Suppressor macrophage treated with lipopolysaccharide for 4 hours (primary cell): ENCODE measurements at regions not wholly inside any gene's neighbourhood (a gene's known extent, or its start where the extent isn't known, plus 50 kb on each side); places are given as distances from the start of the nearest gene placed in this dataset.

Experiments
- DNase-seq: peaks from one replicate; pipeline ENCODE4 v3.0.0-alpha.2; 2020

DNA sequence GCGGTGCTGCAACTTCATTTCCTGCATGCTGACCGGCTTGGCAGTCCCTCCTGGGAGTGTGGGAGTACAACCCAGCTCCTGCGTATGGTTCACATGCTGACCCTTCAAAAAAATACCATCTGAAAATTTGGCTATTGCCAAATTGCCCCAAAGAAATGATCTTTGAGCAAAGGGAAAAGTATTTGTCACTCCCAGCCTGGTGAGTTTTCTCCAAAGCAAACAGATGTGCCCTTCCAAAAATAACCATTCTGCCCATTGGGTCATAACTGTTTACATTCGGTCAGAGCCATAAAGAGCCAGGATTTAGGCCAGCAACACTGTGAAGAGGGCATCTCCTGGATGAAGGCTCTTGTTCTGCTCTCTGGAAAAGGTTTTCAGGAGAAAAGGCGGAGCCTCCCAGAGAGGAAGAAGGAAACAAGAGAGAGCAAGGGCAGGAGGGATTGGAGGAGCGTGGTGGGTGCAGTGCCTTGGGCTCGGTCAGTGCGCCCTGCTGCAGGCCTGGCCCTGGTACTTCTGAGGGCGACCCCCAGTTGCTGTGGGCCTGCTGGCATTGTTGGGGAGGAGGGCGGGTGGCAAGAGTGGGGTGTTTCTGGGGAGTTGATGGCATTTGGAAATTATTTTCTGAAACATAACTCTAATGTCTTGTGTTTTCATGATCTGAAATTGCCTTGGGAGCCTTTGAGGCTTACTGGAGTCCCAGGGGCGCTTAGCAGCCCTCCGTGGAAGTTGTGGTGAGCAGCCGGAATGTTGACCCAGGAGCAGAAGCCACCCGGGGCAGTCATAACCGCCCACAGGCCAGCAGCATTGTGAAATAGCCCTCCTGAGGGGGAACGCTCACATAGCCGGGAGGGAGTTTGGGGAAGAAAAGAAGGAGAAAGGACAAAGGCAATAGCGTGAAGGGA is 248.4 kb downstream of the MYLK4 start:
- no peak for DNase-seq

GRCh38 chr6:2497922-2498623 is 252.6 kb downstream of the MYLK4 start:
- no peak for DNase-seq

- no peak for DNase-seq
Measured at GRCh38 chr6:2496291-2496690, 250.9 kb upstream of the GMDS start.

- no peak for DNase-seq
Measured at GRCh38 chr6:2492686-2493523, 247.5 kb upstream of the GMDS start.

- no peak for DNase-seq
Measured at GRCh38 chr6:2491137-2491536, 245.7 kb upstream of the GMDS start.

GRCh38 chr6:2488578-2488977 is 243.2 kb upstream of the GMDS start:
- DNase-seq: no peak

- no peak for DNase-seq
Measured at GRCh38 chr6:2485116-2485515, 239.7 kb upstream of the GMDS start.

DNA sequence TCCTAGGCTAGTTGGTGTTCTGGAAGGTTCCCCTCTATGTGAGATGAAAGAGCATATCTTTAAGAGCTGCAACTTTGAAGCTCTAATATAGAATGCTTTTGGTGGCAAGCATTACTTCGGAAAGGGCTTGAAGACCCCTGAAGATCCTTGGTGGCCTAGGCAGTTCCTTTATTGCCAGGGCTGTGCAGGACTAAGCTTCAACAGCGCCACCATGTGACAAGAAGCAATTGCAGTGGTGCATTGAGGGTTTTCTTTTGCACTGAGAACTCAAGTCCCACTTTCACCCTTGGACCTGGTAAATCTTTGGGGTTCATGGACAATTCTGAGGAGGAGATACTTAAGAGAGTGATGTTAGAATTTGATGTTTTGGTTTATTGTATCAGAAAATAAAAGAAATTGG is 237.4 kb upstream of the GMDS start:
- DNase-seq: no peak

GRCh38 chr6:2481307-2481706 is 235.9 kb upstream of the GMDS start:
- DNase-seq: no peak

DNA sequence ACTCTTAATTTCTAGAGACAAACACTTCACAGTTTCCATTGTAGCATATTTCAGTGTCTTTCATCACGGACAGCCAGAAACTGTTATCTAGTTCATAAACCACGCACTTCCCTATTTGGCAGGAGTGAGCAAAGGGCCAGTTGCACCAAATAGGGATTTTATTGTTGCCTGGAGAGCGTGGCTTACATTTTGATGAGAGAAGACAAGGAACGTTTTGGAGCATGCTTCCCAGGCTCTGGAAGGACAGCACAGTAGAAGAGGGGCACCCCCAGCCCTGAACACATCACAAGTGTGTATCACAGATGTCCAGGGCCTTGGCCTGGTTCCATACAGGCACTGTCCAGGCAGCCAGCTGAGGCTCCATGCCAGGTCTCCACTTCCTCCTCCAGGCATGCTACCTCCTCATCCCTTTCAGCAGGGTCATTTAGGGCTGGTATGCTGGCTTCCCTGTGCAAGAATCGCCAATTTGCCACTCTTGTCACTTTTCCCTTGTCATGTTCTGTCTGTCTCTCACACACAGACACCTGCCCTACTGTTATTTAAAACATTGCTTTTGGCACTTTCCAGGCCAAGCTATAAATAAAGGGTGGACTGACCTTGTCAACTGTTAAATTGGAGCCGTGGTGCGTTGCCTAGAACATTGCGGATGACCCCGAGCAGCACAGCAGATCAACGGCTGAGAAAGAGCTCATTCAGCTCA is 235.0 kb upstream of the GMDS start:
- DNase-seq: peak; percentile 40

- no peak for DNase-seq
Measured at GRCh38 chr6:2478200-2478599, 232.8 kb upstream of the GMDS start.

- DNase-seq: no peak
Measured at GRCh38 chr6:2477666-2478065, 232.3 kb upstream of the GMDS start.

- no peak for DNase-seq
Measured at GRCh38 chr6:2477250-2477649, 231.8 kb upstream of the GMDS start.

DNA sequence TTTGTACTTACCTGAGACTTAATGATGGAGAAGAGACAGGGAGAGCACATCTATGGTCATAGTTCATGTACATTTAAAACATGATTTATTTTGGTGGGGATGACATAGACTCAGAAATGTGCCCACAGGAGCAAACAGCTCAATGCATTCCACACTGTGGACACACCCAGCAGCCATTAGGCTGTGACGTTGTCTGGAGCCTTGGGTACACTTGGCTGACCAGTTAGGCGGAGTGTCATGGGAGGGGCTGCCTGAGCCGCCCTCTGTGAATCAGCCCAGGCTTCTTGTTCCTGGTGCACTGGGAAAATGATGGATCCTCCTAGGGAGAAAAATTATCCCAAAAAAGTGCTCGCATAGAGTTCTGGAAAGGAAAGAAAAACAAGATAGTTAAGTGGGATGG is 231.0 kb upstream of the GMDS start:
- DNase-seq: no peak

DNA sequence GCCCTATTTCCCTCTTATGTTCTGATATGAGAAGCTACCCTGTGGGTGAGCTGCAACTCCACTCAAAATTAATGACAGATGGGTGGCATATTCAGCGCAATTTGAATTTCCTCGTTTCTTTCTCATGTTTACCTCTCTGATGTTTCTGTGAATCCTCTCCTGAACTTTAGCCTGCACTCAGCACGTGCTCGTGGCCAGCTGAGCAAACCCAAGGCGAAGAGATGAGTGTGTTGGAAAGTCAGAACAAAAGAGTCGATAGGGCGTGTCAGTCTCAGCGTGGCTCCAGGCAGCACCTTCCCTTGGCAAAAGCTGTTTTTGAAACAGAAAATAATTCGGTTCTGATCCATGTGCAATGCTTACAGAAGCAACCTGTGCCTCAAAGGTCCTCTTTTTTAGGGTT is 226.1 kb upstream of the GMDS start:
- DNase-seq: no peak

DNA sequence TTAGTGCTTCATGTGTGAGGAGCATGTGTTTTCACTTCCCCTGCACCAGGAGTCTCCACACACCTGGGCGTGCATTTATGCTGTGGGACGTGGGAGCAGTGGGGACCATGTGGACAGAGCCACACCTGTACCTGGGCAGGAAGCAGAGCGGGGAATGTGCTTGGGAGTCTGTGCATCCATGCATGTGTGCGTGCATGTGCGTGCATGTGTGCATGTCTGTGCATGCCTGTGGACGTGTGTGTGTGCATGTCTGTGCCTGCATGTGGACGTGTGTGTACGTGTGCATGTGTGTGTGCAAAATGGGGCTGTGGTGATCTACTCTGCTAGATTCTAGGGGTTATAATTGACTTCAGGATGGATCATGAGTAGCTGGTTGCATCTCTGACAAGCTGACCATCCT is 224.0 kb upstream of the GMDS start:
- DNase-seq: no peak

GRCh38 chr6:2468601-2468955 is 223.2 kb upstream of the GMDS start:
- DNase-seq: no peak

- no peak for DNase-seq
Measured at GRCh38 chr6:2467929-2468600, 222.7 kb upstream of the GMDS start.

GRCh38 chr6:2465336-2465735 is 219.9 kb upstream of the GMDS start:
- no peak for DNase-seq

- no peak for DNase-seq
Measured at GRCh38 chr6:2464641-2465040, 219.2 kb upstream of the GMDS start.

DNA sequence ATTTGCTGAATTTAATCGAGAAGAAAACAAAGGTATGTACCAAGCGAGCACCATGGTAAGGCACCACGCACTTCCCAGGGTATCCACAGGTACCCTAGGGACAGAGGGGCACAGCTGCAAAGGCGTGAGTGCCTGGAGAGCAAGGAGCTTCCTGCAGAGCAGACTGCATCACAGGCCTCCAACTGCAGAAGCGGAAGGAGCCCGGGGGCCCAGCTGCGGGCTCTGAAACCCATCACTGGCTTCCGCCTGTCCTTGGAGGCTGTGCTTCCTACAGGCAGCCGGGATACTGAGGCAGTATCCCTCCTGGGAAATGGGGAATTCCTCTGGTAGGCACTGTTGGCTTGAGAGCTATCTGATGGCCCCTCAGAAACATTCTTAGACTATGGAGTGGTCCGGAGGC is 217.4 kb upstream of the GMDS start:
- DNase-seq: no peak

- DNase-seq: no peak
Measured at GRCh38 chr6:2460216-2460745, 214.9 kb upstream of the GMDS start.
